ENCODE measurements at regions not wholly inside any gene's neighbourhood (a gene's known extent, or its start where the extent isn't known, plus 50 kb on each side); places are given as distances from the start of the nearest gene placed in this dataset.

- no peak for DNase-seq (ENCODE audit: low read depth in 2 of 3, low spot score in 1 of 3)
These were observed 100.7 kb upstream of the CD93 start for GRCh38 chr20:23186808-23187207.

DNA sequence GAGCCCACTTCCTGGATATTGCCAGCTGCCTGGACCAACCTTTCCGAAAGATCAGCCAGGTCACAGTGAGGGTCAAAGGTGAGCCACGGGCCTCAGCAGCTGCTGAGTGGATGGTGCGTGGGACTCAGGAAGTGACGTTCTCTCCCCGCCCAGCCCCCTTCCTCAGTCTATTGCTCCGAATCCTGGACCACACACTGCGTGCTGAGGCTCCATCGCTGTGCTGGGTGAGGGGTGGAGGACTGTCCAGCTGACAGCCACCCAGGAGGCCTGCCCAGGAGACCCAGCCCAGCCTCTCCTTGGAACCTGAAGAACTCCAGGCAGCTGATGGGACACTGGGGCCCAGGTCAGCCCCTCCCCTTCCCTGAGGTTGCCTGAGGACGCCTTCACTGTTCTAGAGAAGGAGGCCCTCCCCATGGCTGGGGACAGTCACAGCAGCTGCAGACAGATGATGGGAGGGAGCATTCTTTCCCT lies 94.4 kb upstream of the CD93 start:
- DNase-seq (ENCODE audit: low read depth in 2 of 3, low spot score in 1 of 3) = no peak

DNA sequence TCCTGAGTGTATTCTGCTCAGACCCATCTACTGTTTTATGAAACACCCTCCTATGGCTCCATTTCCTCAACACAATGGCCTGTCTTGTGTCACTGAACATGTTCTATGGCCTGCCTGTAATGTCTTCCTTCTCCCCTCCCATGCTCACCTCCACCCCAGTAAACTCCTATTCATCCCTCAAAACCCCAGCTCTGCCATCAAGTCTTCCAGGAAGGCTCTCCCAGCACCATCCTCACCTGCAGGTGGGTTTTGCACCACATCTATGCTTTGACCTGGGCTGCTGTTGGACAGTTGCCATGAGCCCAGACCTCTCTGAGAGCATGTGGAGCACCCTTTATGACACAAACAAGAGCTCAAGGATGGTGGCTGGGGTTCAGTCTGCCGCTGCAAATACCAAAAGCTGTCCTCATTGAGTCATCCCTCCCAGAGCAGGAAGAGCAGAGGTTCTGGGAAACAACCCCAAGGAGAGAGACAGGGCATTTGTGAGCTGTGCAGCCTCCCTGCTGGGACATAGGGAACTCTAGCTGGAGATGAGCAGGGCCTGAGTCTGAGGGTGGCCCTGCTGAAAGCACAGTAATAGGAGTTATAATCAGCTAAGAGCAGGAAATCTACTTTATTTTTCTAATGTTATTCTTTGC lies 93.8 kb upstream of the CD93 start:
- no peak for DNase-seq (ENCODE audit: low read depth in 2 of 3, low spot score in 1 of 3)

- no peak for DNase-seq (ENCODE audit: low read depth in 2 of 3, low spot score in 1 of 3)
These were observed 92.7 kb upstream of the CD93 start for GRCh38 chr20:23178806-23179205.

DNA sequence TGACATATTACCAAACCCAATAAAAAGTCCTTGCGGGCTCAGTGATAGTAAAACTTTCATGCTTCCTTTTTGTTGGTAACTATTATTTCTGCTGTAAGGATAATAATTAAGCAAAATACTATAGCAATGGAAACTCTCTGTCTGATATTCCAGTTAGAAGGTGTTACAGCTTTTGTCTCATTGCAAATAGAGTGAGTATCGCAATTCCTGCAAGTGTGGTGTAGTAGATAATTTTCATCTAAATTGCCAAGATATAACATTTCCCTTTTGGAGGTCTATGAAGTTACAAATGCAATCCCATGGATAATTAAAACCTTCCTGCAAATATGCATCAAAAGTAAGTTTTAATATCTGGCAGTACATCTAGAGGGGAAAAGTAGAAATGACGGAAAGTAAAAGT lies 88.7 kb upstream of the CD93 start:
- no peak for DNase-seq (ENCODE audit: low read depth in 2 of 3, low spot score in 1 of 3)

- no peak for DNase-seq (ENCODE audit: low read depth in 2 of 3, low spot score in 1 of 3)
These were observed 81.3 kb upstream of the CD93 start for GRCh38 chr20:23167431-23167830.

- DNase-seq (ENCODE audit: low read depth in 2 of 3, low spot score in 1 of 3) = no peak
These were observed 80.4 kb upstream of the CD93 start for GRCh38 chr20:23166563-23166962.

DNA sequence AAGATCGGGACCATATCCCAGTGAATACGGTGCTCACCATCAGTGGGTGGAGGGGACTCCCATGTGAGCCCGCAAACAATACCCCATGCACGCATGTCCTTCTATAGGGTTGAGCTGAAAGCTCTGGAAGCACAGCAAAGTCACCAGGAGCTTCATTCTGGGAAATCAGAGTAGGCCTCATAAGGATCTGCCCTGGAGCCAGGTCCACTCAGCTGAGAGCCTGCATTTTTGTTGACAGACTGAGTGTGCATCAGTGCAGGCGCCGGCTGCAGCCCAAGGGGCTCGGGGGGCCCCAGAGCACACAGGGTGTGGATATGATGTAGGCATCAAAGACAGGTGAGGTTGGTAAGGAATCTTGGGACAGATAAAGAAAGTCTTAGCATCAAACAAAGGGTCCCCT lies 79.8 kb upstream of the CD93 start:
- no peak for DNase-seq (ENCODE audit: low read depth in 2 of 3, low spot score in 1 of 3)

- DNase-seq (ENCODE audit: low read depth in 2 of 3, low spot score in 1 of 3) = no peak
These were observed 79.2 kb upstream of the CD93 start for GRCh38 chr20:23165307-23165750.

DNA sequence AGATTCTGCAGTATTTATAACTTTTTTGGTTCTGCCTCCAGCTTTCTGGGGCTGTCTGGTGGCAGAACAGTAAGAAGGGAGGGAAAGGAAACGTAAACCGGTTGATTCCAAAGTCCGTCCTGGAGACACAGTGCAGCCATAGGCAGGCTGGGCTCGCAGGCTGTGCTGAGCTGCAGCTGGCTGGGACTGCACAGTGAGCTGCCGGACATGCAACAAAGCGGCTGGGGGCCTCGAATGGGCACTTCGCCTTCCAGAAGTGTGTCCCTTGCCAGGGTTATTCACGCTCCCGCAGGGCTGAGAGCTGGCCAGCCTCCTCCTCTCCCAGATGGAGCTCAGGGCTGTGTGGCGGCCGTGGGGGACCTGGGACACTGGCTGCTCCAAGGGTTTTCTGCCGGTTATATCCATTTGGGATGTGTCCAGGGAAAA lies 78.1 kb upstream of the CD93 start:
- no peak for DNase-seq (ENCODE audit: low read depth in 2 of 3, low spot score in 1 of 3)

GRCh38 chr20:23163562-23163961 lies 77.4 kb upstream of the CD93 start:
- no peak for DNase-seq (ENCODE audit: low read depth in 2 of 3, low spot score in 1 of 3)

- DNase-seq (ENCODE audit: low read depth in 2 of 3, low spot score in 1 of 3) = no peak
These were observed 76.8 kb upstream of the CD93 start for GRCh38 chr20:23162887-23163286.

GRCh38 chr20:23161968-23162696 lies 76.0 kb upstream of the CD93 start:
- DNase-seq (ENCODE audit: low read depth in 2 of 3, low spot score in 1 of 3) = no peak

GRCh38 chr20:23161244-23161891 lies 75.2 kb upstream of the CD93 start:
- no peak for DNase-seq (ENCODE audit: low read depth in 2 of 3, low spot score in 1 of 3)

GRCh38 chr20:23160536-23161243 lies 74.6 kb upstream of the CD93 start:
- DNase-seq (ENCODE audit: low read depth in 2 of 3, low spot score in 1 of 3) = no peak

GRCh38 chr20:23159947-23160318 lies 73.8 kb upstream of the CD93 start:
- DNase-seq (ENCODE audit: low read depth in 2 of 3, low spot score in 1 of 3) = no peak

DNA sequence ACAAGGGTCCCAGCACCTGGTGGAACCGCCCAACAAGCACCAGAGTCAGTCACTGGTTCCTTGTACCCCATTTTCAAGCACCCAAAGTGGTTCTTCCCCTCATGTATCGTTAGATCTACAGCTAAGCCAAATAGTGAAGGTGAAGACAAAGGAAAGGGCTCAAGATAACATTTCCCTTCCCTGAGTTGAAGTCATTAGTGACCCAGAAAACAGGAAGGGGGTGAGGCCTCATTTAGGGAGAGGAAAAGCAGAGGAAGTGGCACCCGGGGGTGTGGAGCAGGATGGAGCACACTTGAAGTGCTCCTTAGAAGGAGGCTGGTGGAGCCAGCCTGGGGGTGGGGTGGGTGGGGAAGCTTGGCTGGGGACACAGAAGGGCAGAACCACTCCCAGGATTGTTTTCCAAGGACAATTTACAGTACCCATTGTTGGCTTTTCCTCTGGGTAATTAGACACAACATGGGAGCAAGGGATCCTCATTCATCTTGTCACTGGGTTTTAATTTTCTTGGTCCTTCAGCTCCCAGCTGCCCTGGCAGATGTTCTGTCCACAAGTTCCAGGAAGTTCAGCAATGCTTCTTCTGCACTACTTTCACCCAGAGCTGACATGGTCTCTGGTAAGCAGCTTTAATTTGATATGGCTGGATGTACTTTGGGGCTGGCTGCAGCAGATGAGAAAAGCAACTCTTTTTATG lies 73.3 kb upstream of the CD93 start:
- no peak for DNase-seq (ENCODE audit: low read depth in 2 of 3, low spot score in 1 of 3)

DNA sequence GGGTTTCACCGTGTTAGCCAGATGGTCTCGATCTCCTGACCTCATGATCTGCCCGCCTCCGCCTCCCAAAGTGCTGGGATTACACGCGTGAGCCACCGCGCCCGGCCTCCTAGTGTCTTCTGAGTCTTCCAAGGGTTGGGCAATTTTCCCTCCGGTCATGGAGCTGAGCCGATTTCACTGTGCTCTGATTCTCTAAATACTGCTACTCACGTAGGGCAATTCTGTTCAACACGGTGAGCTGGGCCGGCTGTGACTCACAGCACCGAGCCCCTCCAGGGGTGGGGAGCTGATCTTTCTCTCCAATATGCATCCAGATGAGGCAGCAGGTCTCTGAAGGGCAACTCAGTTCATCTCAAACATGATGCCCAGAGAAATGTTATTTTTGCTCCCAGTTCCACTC lies 71.6 kb upstream of the CD93 start:
- no peak for DNase-seq (ENCODE audit: low read depth in 2 of 3, low spot score in 1 of 3)

- no peak for DNase-seq (ENCODE audit: low read depth in 2 of 3, low spot score in 1 of 3)
These were observed 70.8 kb upstream of the CD93 start for GRCh38 chr20:23156842-23157423.

DNA sequence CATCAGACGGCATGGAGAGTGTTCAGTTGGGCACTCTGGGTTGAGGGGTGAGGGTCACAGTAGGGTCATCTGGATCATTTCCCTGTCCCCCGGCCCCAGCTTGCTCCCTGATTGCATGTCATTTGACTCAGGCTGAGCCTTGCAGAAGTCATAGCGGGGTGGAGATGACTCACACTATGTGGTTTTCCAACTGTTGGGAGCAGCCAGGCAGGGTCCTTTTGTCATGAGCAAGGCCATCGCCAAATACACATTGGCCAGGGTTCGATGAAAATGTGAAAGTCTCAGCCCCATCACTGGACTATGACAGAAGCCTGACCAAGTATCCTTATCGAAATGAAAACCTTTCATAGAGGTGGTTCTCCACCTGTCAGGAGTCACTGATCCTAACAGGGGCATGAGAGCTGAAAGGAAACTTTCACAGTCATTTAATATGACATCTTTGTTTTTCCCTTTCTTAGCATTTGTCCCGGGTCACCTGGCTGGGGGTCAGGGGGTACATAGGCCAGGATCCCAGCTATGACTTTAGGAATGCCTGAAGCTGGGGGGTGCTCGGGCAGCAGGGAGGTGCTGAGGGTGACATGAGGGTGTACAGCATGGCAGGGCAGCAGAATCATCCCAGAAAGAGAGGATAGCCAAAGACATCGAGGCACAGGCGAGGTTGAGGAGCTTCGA lies 70.2 kb upstream of the CD93 start:
- DNase-seq (ENCODE audit: low read depth in 2 of 3, low spot score in 1 of 3) = no peak

All from stimulated activated CD4-positive, alpha-beta T cell treated with anti-CD3 and anti-CD28 coated beads, Interleukin-12 subunit alpha, Interleukin-12 subunit beta, amount 100 ng/mL, for 48 hours (primary cell).